SKM-1 (cell line): ENCODE measurements at regions not wholly inside any gene's neighbourhood (a gene's known extent, or its start where the extent isn't known, plus 50 kb on each side); places are given as distances from the start of the nearest gene placed in this dataset.
"Not testable (repeated sequence)": the region's sequence is repeated elsewhere in the genome, so short reads cannot be mapped to it uniquely, and the experiment has no call there.

ENCODE experiments used
- DNase-seq: peaks from one replicate; lab custom pipeline; 2025; ENCODE audit not compliant: unreplicated experiment; lab: John Stamatoyannopoulos, UW

DNA sequence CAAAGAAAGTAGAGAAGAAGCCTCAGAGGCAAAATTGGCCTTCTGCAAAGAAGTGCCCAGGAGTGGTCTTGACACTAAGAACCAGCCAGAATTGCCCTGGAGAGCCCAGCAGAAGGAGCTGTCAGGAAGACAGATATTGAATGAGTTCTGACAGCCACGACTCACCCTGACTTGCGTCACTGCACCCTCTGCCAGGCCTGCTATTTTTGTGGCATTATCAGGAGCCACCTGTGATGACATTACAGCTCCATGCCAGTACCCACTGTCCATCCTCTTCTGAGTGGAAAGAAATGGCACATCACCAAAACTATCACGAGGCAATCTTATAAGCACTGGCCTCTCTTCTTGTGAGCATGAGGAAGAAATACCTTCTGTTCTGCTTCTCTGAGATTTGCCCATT, 67.7 kb downstream of the SMIM20 start:
- no peak for DNase-seq

GRCh38 chr4:25982962-25983361, 68.9 kb downstream of the SMIM20 start:
- DNase-seq, result no peak

- no peak for DNase-seq
These were observed 70.2 kb downstream of the SMIM20 start for GRCh38 chr4:25984266-25984665.

- no peak for DNase-seq
These were observed 70.8 kb downstream of the SMIM20 start for GRCh38 chr4:25984796-25985195.

GRCh38 chr4:25986807-25987206, 72.8 kb downstream of the SMIM20 start:
- DNase-seq, result no peak

- DNase-seq, result no peak
These were observed 77.3 kb downstream of the SMIM20 start for GRCh38 chr4:25991340-25991739.

DNA sequence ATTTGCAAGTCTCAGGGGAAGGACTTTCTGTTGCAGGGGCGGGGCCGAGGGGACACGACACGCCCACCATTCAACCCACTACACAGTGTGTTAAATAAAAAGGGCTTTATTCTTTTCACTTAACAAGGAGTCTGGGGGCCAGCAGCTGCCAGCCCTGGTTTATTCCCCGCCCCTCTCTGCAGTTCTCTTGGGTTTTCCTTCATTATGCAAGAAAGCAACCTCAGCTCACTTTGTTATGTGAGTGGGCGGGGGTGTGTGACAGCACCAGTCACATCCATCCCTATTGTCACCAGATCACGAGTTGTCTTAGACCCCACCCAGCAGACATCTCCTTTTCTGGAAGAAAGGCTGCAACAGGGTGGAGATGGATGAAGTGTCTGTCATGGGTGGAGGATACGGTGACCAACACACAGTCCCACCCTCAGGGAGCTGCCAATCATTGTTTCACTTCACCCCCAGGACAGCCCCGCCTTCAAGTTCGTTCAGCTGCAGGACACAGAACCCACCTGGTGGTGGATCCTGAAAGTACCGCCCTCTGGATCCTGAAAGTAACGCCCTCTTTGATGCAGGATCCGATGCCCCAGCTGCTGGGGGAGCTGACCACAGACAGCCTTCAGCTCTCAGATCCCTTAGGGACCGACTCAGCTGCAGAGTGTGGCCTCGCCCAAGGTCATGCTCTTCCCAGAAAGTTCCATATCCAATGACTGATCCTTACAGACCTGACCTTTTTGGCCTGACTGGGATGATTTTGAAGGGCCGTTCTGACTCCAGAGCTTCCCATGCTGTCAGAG, 79.6 kb downstream of the SMIM20 start:
- no peak for DNase-seq

- DNase-seq, result not testable (repeated sequence)
These were observed 80.6 kb downstream of the SMIM20 start for GRCh38 chr4:25994577-25994976.

- DNase-seq, result no peak
These were observed 86.4 kb downstream of the SMIM20 start for GRCh38 chr4:26000274-26000950.

GRCh38 chr4:26001413-26001812, 87.4 kb downstream of the SMIM20 start:
- no peak for DNase-seq

DNA sequence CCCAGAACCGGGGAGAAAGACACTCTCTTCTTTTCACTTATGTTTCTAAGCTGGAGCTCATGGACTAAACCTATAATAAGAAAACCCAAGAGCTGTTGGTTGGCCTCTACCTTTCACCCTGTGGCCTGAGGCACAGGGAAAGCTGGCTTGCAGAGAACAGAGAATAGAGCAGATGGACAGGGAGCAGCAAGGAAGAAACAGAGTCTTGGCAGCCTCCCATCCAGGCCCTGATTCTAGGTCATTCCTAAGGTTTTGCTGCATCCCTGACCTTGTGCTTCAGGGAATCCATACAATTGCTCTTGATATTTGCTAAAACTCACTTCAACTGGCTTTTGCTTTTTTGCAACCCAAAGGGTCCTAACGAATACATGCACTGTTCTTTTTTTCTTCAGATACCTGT, 87.8 kb downstream of the SMIM20 start:
- no peak for DNase-seq

DNA sequence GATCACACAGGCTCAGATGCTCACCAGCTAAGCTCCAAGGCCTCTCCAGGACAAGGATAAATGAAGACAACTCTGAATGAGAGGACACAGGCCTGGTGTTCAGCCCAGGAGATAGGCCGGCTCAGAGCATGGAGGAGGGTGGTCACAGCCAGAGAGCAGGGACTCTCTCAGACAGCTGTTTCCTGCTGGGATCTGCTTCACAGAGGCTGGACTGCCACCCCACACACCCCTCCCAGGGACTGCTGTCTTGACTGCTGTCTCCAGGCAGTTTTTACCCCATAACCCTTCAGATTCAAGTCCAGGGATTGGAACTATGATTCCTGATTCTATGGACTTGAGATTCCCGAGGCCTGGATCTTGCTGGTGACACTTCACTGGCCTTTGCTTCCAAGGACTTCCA, 89.0 kb downstream of the SMIM20 start:
- DNase-seq, result no peak

DNA sequence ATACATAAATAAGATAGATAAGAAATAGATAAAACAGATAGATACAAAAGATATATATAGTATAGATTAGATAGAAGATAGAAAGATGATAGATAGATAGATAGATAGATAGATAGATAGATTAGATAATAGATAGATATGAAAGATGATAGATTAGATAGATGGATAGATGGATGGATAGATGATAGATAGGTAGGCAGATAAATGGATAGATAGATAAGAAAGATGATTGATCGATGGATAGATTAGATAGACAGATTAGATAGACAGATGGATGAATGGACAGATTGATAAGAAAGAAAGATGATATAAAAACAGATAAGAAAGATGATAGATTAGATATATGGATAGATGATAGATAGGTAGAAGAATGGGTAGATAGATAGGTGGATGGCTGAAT, 90.3 kb downstream of the SMIM20 start:
- DNase-seq, result no peak

DNA sequence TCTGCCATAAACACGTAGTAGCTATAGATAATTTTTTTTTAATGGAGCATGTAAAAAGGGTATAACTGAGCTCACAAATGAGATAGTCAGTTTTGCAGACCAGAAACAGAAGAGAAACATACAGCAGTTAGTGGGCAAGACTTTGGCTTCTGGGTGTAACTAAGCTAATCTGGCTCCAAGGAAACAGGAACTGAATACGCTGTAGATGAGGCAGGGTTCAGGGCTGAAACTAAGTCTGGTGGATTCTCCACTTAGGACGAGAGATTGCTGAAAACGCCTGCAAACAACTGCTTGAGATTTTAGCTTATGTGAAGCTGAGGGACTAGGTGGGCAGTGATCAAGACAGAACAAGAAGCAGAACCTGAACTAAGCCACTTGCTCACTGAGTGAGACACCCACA, 91.7 kb downstream of the SMIM20 start:
- no peak for DNase-seq

DNA sequence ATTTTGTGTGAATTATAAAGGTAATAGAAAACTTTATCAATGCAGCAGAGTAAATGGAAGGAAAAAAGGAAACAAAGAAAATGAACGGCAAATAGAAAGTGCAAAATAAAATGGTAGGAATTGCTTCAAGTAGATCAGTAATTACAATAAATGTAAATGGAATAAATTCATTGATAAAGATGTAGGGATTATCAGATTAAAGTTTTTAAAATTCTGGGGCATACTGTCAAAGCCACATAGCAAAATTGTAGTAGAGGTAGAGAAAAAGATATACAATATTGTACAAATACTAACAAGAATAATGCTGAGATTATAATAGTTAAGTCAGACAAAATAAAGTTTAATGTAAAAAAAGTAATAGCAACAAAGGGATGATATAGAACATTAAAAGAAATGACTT, 94.7 kb downstream of the SMIM20 start:
- no peak for DNase-seq

DNA sequence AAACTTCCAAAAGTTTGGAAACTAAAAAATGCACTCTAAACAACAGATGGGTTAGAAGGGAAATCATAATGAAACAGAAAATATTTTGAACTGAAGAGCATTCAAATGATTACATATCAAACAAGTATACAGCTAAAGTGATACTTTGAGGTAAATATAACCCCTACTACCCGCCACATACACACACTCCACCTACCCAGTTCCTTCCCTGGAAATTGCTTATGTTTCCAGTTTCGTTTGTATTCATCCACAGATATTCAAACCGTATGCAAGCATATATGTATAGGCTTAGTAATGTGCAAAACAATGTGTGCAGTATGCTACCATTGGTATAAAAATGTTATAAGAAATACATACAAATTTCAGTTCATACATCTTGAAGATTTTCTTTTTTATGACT, 95.5 kb downstream of the SMIM20 start:
- DNase-seq, result no peak

- no peak for DNase-seq
These were observed 96.3 kb downstream of the SMIM20 start for GRCh38 chr4:26010304-26010703.

DNA sequence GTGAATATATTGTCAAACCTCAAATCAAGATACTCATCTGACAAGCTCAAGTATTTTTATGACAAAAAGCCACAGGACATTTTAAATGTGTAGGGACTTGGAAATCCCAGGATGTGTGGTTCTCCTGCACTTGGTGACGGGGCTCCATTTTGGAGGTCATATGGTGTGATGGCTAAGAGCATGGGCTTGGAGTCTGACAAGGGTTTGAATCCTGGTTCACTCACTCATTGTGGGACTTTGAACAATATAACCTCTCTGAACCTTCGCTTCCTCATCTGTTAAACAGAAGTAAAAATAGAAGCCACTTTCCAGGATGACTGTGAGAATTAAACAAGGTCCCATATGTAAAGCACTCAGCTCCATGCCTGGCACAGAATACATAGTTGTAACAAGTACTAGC, 99.6 kb downstream of the SMIM20 start:
- no peak for DNase-seq

- DNase-seq, result no peak
These were observed 101.2 kb downstream of the SMIM20 start for GRCh38 chr4:26015133-26015651.

DNA sequence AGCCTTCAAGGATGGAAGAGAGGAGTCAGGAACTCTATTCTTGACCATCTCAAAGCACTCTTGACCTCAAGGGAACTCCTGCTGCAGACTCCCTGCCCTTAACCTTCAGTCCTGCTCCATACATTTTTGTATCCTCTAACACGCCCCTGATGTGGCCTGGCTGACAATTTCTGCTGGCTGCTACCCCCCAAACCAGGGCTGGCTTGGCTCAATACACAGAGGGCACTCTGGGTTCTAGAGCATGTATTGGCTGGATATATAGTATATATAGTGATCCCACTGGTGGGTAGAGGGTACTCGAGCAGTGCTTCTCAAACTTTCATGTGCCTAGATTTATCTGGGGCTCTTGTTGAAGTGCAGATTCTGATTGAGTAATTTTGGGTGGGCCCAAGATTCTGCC, 101.9 kb downstream of the SMIM20 start:
- no peak for DNase-seq

- DNase-seq, result no peak
These were observed 103.5 kb downstream of the SMIM20 start for GRCh38 chr4:26017531-26017930.

DNA sequence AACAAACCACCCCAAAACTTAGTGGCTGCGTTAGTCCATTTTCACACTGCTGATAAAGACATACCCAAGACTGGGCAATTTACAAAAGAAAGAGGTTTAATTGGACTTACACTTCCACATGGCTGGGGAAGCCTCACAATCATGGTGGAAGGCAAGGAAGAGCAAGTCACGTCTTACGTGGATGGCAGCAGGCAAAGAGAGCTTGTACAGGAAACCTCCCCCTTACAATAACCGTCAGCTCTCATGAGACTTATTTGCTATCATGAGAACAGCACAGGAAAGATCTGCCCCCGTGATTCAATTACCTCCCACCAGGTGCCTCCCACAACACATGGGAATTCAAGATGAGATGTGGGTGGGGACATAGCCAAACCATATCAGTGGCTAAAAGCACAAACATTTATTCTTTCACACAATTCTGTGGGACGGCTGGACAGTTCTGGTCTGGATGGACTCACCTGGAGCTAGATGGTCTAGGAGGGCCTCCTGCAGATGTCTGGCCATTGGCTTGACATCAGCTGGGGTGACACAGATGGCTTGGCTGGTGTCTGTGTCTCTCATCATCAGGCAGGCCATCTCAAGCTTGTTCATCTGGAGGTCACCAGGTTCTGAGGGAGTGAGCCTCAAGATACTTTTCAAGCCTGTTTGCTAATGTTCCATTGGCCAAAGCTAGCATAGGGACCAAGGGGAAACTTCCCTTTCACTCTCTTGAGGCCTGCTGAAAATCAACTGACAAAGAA, 104.1 kb downstream of the SMIM20 start:
- DNase-seq, result not testable (repeated sequence)
